GM23338 (cell line): ENCODE measurements at regions not wholly inside any gene's neighbourhood (a gene's known extent, or its start where the extent isn't known, plus 50 kb on each side); places are given as distances from the start of the nearest gene placed in this dataset.

Experiments
- ATAC-seq: fragments of 200-7000 bp; cut with Tn5 transposase; 3 replicates; pipeline ENCODE4 v1.9.1; 2020
- DNase-seq: peaks from one replicate; pipeline ENCODE4 v3.0.0-alpha.2; 2015; ENCODE audit warnings: low spot score
- H2AFZ ChIP-seq: fragments of 200-600 bp; sonication (generic); 2 replicates; pipeline ENCODE4 v1.8.0; 2016; ENCODE audit warnings: antibody characterized with exemption, mild to moderate bottlenecking, moderate library complexity
- H3F3A ChIP-seq: fragments of 200-600 bp; sonication (generic); replicated peaks from 2 replicates; pipeline ENCODE4 v1.8.0; 2017; ENCODE audit warnings: antibody characterized with exemption, mixed run types, low read depth
- H3K27ac ChIP-seq: fragments of 200-600 bp; sonication (generic); 2 replicates; pipeline ENCODE4 v1.6.1; 2016; ENCODE audit warnings: low read depth
- H3K27me3 ChIP-seq: fragments of 200-600 bp; sonication (generic); 2 replicates; pipeline ENCODE4 v1.8.0; 2016; ENCODE audit warnings: mild to moderate bottlenecking, mixed run types, moderate library complexity; ENCODE audit not compliant: insufficient read depth
- H3K36me3 ChIP-seq: fragments of 200-600 bp; sonication (generic); 2 replicates; pipeline ENCODE4 v1.8.0; 2016; ENCODE audit warnings: mild to moderate bottlenecking; ENCODE audit not compliant: insufficient read depth
- H3K4me1 ChIP-seq: fragments of 200-600 bp; sonication (generic); 2 replicates; pipeline ENCODE4 v1.8.0; 2016; ENCODE audit warnings: mild to moderate bottlenecking, moderate library complexity; ENCODE audit not compliant: insufficient read depth
- H3K4me2 ChIP-seq: fragments of 200-600 bp; sonication (generic); 2 replicates; pipeline ENCODE4 v1.7.1; 2017; ENCODE audit warnings: mixed run types
- H3K4me3 ChIP-seq: fragments of 200-600 bp; sonication (generic); 2 replicates; pipeline ENCODE4 v1.6.1; 2016; ENCODE audit warnings: mixed run types
- H3K79me2 ChIP-seq: fragments of 200-600 bp; sonication (generic); replicated peaks from 2 replicates; pipeline ENCODE4 v1.8.0; 2017; ENCODE audit warnings: mild to moderate bottlenecking; ENCODE audit not compliant: insufficient read depth
- H3K9me2 ChIP-seq: fragments of 200-600 bp; sonication (generic); 2 replicates; pipeline ENCODE4 v1.8.0; 2017; ENCODE audit not compliant: insufficient read depth
- H4K20me1 ChIP-seq: fragments of 200-600 bp; sonication (generic); replicated peaks from 2 replicates; pipeline ENCODE4 v1.8.0; 2017; ENCODE audit warnings: mild to moderate bottlenecking; ENCODE audit not compliant: insufficient read depth
- H3K27ac Mint-ChIP-seq: 2 replicates; pipeline ENCODE4 v1.8.0; 2020; ENCODE audit warnings: inconsistent platforms, mild to moderate bottlenecking, moderate library complexity, mixed read lengths
- H3K27me3 Mint-ChIP-seq: 3 replicates; pipeline ENCODE4 v1.8.0; 2022; ENCODE audit warnings: low read depth, mild to moderate bottlenecking, moderate library complexity, mixed read lengths, inconsistent platforms; ENCODE audit not compliant: insufficient read depth, poor library complexity
- H3K36me3 Mint-ChIP-seq: 3 replicates; pipeline ENCODE4 v1.8.0; 2021; ENCODE audit warnings: low read depth, mild to moderate bottlenecking, inconsistent platforms, moderate library complexity, mixed read lengths
- H3K4me1 Mint-ChIP-seq: 3 replicates; pipeline ENCODE4 v1.8.0; 2020; ENCODE audit warnings: mild to moderate bottlenecking, inconsistent platforms, mixed read lengths
- H3K4me3 Mint-ChIP-seq: 3 replicates; pipeline ENCODE4 v1.8.0; 2021; ENCODE audit warnings: moderate library complexity, mild to moderate bottlenecking, inconsistent platforms, mixed read lengths
- H3K9me3 Mint-ChIP-seq: 3 replicates; pipeline ENCODE4 v1.8.0; 2020; ENCODE audit warnings: moderate library complexity, mild to moderate bottlenecking, inconsistent platforms, mixed read lengths
- CREB1 ChIP-seq: fragments of 250-450 bp; sonication (Bioruptor Pico); IDR thresholded peaks from 2 replicates; pipeline ENCODE4 v1.5.0; 2020; ENCODE audit warnings: low read depth, mild to moderate bottlenecking, moderate library complexity
- CTCF ChIP-seq, 2 experiments: fragments of 200-600 bp in 1 of 2; sonication (generic) in 1 of 2; conservative IDR thresholded peaks; 2 replicates each; pipeline versions ENCODE4 v1.5.1 to v1.6.1; 2016 to 2017; ENCODE audit warnings: antibody characterized with exemption in 2 of 2, low read depth in 2 of 2, mild to moderate bottlenecking in 2 of 2, moderate library complexity in 1 of 2
- ETS1 ChIP-seq: IDR thresholded peaks from 2 replicates; pipeline ENCODE4 v1.6.1; 2016; ENCODE audit warnings: antibody characterized with exemption
- EZH2 ChIP-seq: fragments of 200-600 bp; sonication (generic); IDR thresholded peaks from one replicate; pipeline ENCODE4 v1.8.0; 2017; ENCODE audit warnings: antibody characterized with exemption, mild to moderate bottlenecking, low read depth; ENCODE audit not compliant: unreplicated experiment
- EZH2phosphoT487 ChIP-seq: fragments of 200-600 bp; sonication (generic); IDR thresholded peaks from one replicate; pipeline ENCODE4 v1.8.1; 2018; ENCODE audit warnings: antibody characterized with exemption; ENCODE audit not compliant: unreplicated experiment
- JUNB ChIP-seq: IDR thresholded peaks from one replicate; pipeline ENCODE4 v1.6.1; 2016; ENCODE audit warnings: antibody characterized with exemption; ENCODE audit not compliant: unreplicated experiment
- NANOG ChIP-seq: IDR thresholded peaks from 2 replicates; pipeline ENCODE4 v1.6.1; 2016; ENCODE audit warnings: antibody characterized with exemption, borderline replicate concordance
- POLR2AphosphoS5 ChIP-seq: IDR thresholded peaks from 2 replicates; pipeline ENCODE4 v1.6.1; 2016; ENCODE audit warnings: antibody characterized with exemption, low read depth
- REST ChIP-seq: IDR thresholded peaks from one replicate; pipeline ENCODE4 v1.6.1; 2018; ENCODE audit warnings: antibody characterized with exemption; ENCODE audit not compliant: unreplicated experiment
- STAT1 ChIP-seq: IDR thresholded peaks from one replicate; pipeline ENCODE4 v1.6.1; 2016; ENCODE audit warnings: antibody characterized with exemption; ENCODE audit not compliant: unreplicated experiment
- ZNF114 ChIP-seq: fragments of 250-450 bp; sonication (Bioruptor Pico); IDR thresholded peaks from 2 replicates; pipeline ENCODE4 v1.5.0; 2020; ENCODE audit warnings: mild to moderate bottlenecking, moderate library complexity
- ZNF331 ChIP-seq: fragments of 250-450 bp; sonication (Bioruptor Pico); IDR thresholded peaks from 2 replicates; pipeline ENCODE4 v1.5.0; 2020; ENCODE audit warnings: low read depth, mild to moderate bottlenecking, moderate library complexity
- ZNF462 ChIP-seq: fragments of 250-450 bp; sonication (Bioruptor Pico); IDR thresholded peaks from 2 replicates; pipeline ENCODE4 v1.5.0; 2020; ENCODE audit warnings: mild to moderate bottlenecking, moderate library complexity

GRCh38 chrY:17378326-17378725, 501.7 kb downstream of the CDY2B start:
- no peaks in the 10 kb centered on the region; the same call in 2 of the 3 replicates for H3K9me3 Mint-ChIP-seq
- DNase-seq = no peak
- Histone ChIP-seq H3K79me2 (no peaks in the 10 kb centered on the region), H2AFZ (no peak overlapping the region), H3F3A (no peaks in the 10 kb centered on the region), H3K27ac (no peak overlapping the region), H3K36me3 (no peaks in the 10 kb centered on the region), H3K4me3 (no peak overlapping the region), H3K27me3 (no peaks in the 10 kb centered on the region), H3K4me1 (no peaks in the 10 kb centered on the region), H3K4me2 (no peak overlapping the region), H4K20me1 (no peaks in the 10 kb centered on the region), H3K9me2 (no peaks in the 10 kb centered on the region)
- ATAC-seq = no peak
- H3K4me3 Mint-ChIP-seq = no peak overlapping the region
- H3K36me3 Mint-ChIP-seq = no peaks in the 10 kb centered on the region
- no peaks in the 10 kb centered on the region for H3K27me3 Mint-ChIP-seq
- H3K27ac Mint-ChIP-seq = no peak overlapping the region
- no peaks in the 10 kb centered on the region; the same call in 2 of the 3 replicates for H3K4me1 Mint-ChIP-seq
- no peak for TF ChIP-seq STAT1
- no peak for TF ChIP-seq ZNF114 (CRISPR knock-in tag)
- TF ChIP-seq REST = no peak
- TF ChIP-seq ZNF331 = no peak
- TF ChIP-seq ETS1 = no peak
- no peak for TF ChIP-seq POLR2AphosphoS5
- TF ChIP-seq CTCF (conservative IDR thresholded peaks at IDR 0.05; ENCODE audit: low read depth in 2 of 2) = no peak
- TF ChIP-seq EZH2 = no peak
- TF ChIP-seq EZH2phosphoT487 = no peak
- no peak for TF ChIP-seq NANOG
- no peak for TF ChIP-seq CREB1 (CRISPR knock-in tag)
- TF ChIP-seq ZNF462 = no peak
- no peak for TF ChIP-seq JUNB
